HG03095 (cell line): ENCODE measurements at regions not wholly inside any gene's neighbourhood (a gene's known extent, or its start where the extent isn't known, plus 50 kb on each side); places are given as distances from the start of the nearest gene placed in this dataset.
A peak's percentile ranks its signal among the peaks of the same experiment; 100 is the strongest.
"Not testable (repeated sequence)": the region's sequence is repeated elsewhere in the genome, so short reads cannot be mapped to it uniquely, and the experiment has no call there.

ENCODE experiments used
- ATAC-seq: cut with Tn5 transposase; IDR thresholded peaks from one replicate; pipeline ENCODE4 v1.9.1; 2021; ENCODE audit warnings: moderate library complexity; ENCODE audit not compliant: unreplicated experiment

DNA sequence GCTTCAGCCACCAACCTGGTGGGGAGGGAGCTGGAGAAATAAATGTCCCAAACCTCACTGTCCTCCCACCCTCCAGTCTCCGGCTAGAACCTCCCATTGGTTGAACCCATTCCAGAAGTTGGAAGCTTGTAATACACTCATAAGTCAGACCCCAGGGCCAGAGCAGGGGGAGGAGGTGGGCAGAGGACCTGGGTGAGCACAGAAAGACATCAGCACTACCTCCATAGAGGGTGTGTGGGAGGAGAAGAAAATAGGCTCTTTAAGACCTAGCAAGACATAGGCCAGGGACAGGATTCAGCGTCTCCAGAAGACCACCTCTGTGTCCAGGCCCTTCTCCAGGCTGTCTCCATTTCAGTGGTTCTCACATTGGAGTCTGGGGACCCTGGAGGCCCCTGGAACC, 73.3 kb upstream of the TOP1 start:
- no peak for ATAC-seq

DNA sequence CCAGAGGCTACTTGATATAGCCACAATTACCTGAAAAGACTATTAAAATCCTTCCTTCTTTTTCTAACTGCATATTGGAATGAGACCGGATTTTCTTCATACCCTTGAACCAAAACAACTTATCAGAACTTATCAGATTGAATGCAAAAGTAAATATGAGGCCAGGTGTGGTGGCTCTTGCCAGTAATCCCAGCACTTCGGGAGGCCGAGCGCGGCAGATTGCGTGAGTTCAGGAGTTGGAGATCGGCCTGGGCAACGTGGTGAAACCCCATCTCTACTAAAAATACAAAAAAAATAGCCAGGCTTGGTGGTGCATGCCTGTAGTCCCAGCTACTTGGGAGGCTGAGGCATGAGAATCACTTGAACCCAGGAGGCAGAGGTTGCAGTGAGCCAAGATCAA, 72.8 kb upstream of the TOP1 start:
- not testable (repeated sequence) for ATAC-seq

DNA sequence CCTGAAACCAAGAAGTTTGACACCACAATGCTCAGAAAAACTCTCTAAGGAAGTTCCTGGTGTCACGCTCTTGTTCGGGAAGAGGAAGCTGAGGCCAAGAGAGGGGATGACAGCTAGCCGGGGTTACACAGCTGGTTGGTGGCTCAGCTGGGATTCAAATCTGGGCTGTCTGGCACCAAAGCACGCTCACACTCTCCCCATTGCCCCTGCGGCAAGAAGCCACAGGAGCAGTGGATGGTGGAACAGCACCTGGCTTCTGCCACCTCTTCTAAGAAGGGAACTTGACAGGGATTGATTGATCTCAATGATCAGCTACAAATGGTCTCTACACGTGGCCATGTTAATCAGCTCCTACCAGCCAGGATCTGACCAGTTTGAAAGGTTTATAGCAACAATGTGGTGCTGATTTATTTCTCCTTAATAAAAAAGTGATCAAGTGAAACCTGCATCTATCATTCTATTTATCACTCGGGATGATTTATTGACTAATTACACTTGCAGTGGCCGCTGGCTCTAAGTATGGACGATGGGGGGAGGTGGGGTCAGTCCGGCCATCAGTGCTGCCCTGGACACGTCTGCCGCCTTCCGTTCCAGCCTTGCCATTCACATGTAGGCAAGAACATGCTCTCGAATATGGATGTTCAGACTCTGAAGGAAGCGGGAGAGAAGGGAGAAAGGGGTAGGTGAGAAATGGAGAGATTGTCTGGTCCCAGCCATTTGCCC, 71.9 kb upstream of the TOP1 start:
- no peak for ATAC-seq

- ATAC-seq, result no peak
Measured at GRCh38 chr20:40957265-40957760, 71.3 kb upstream of the TOP1 start.

DNA sequence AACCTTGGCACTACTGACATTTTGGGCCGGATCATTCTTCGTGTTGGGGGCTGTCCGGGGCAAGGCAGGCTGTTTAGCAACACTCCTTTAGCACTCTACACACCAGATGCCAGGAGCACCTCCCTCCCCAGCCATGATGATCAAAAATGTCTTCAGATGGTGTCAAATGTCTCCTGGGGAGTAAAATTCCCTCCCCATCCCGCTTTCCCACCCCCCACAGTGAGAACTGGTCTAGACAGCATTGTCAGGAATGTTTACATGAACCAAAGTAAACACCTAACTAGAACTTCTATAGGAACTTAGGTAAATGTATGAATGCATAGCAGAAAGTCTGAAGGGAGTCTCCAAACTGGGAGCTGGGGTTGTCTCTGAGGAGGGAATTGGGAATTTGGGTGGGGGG, 70.0 kb upstream of the TOP1 start:
- ATAC-seq, result no peak

DNA sequence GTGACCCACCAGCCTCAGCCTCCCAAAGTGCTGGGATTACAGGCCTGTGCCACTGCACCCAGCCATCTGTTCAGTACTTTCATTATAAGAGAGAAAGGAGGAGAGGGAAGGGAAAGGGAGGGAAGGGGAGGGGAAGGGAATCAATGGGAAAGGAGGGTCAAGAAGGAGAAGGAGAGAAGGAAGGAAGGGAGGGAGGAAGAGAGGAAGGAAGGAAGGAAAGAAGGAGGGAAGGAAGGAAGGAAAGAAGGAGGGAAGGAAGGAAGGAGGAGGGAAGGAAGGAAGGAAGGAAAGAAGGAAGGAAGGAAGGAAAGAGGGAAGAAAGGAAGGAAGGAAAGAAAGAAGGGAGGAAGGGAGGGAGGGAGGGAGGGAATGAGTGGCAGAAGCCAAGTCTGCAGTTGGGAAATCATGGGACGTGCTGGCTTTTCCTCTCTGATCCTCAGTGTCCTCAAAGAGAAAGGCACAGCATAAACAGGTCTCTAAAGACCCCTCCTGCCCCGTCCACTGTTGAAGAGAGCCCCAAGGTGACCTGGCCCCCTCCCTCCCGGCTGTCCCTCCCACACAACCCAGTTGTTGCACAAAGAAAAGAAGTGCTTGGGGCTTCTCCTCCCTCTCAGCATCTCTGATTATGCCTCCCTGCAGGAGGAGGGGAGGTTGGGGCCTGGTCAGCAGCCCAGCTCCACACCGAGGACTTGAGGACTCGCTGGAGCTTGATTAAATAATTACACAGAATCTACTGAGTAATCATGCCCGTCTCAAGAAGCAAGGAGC, 69.1 kb upstream of the TOP1 start:
- ATAC-seq, result no peak

- no peak for ATAC-seq
Measured at GRCh38 chr20:40960101-40960500, 68.5 kb upstream of the TOP1 start.

DNA sequence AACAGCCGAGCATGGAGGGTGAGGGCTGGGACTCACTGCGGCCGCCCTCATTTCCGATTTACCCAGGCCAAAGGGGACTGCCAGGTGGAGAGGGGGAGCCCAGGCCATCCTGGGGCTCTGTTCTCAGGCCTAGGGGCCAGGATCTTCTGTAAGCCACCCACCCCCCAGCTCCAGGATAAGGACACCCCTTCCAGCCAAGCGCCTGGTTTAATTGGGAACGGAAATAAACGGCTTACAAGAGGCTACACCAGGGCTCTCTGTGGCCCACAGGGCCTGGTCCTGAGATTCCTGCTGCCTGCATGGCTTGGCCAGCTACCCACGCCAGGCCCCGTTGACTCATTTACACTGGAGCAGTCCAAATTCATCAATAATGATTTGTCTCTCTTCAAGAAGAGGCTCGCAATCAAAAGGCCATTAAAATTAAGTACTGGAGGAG, 68.1 kb upstream of the TOP1 start:
- no peak for ATAC-seq

DNA sequence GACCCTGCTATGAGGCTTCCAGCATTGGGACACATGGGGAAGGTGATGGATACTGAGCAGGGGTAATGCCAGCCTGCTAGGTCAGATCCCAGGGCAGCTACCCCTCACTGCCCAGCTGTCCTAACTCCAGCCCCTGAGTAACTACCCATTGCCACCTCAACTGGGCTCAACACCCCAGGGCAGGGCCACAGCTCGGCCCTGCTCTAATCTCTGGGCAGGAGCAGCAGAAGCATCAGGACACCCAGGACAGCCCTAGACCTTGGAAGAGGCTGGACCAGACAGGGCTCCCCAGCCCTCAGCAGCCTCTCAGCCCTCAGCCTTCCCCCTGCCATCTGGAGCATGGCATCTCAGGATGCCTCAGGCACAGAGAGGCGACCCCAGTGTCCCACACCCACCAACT, 67.4 kb upstream of the TOP1 start:
- ATAC-seq, result no peak

DNA sequence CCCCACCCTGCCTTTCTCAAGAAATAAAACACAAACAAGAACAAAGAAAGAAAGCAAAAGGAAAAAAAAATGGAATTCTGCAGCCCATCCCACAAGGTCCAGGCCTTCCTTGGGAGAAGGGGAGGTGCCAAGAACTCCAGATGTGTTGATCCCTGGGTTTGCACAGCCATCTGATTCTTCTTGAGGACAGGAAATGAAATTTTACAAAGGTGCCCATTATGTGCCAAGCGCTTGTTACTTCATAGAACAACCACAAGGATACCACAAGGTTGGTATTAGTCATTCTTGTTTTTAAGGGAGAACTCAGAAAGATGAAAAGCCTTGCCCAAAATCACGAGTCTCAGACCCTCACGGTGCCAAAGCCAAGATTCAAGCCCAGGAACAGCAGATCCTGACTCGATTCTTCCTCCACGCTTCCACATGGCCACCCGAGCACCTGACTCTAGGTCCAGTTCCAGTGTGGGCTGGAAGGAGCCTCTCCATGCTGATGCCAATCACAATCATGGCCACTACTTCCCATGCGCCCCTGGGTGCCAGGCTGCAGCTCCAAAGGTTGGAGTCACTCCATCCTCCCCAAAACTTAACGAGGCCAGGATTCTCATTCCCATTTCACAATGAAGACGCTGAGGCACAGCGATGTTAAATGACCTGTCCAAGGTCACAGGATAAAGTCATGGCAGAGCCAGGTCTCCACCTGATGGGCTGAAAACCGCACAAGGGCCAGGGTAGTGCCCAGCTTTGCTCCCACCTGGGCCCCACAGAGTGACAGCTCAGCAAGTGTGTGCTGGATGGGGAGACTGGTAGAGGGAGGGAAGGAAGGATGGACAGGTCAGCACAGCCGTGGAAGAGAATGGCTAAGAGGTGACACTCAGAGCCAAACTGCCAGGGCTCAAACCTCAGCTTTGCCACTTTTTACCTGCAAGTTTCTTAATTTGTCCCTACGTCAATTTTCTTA, 66.7 kb upstream of the TOP1 start:
- ATAC-seq, result no peak

DNA sequence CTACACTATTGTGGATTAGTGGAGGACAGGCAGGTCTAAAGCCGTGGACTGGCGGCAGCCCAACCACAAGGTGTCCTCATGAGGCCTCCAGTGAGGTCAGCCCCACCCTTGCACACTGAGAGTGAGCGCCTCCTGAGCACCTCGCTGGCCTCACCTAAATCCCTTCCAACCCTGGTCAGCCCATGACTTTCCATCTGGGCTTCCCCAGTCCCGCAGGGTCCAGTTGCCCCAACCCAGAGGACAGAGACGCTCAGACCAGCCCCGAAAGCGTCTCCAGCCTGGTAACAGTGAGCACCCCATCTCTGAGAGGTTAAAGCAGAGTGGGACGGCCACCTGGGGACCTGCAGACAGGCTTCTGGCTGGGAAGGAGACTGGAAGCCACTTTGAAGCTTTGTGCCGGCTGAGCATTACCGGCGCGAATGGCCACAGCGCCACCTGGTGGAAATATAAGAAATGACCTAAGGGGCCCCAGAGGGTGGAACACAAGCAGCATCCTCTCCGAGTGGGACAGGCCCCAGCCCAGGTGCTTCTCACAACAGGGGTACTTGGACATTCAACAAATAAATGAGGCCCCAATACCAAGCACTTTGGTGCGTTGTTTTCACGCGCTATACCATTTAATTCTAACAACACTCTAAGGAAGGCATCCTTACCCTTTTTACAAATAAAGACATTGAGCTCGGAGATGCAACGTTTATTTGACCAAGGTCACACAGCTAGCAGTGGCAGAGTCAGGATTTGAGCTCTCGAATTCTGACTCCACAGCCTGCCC, 65.7 kb upstream of the TOP1 start:
- peak; percentile 62 for ATAC-seq

GRCh38 chr20:40963505-40963845, 65.1 kb upstream of the TOP1 start:
- ATAC-seq, result no peak

DNA sequence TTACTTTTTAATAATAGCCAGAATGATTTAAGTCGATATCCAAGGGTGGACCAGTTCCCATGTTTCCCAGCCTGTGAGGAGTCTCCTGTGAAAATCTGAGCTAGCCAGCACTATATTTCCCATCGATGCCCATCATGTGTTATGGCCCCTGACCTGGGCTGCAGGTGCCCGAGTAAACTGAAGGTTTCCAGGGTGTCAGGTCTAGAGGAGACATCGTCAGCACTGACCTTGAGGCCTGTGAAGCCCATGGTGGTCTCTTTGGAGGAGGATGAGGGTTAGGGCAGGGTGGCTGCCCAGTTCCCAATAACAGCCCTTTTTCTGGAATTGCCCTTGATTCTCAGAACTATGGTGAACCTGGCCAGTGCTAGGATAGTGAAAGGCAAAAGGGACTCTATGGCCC, 63.0 kb upstream of the TOP1 start:
- no peak for ATAC-seq

GRCh38 chr20:40966103-40966502, 62.5 kb upstream of the TOP1 start:
- ATAC-seq, result no peak

GRCh38 chr20:40966516-40967185, 62.0 kb upstream of the TOP1 start:
- no peak for ATAC-seq

- ATAC-seq, result no peak
Measured at GRCh38 chr20:40967700-40968099, 60.9 kb upstream of the TOP1 start.

DNA sequence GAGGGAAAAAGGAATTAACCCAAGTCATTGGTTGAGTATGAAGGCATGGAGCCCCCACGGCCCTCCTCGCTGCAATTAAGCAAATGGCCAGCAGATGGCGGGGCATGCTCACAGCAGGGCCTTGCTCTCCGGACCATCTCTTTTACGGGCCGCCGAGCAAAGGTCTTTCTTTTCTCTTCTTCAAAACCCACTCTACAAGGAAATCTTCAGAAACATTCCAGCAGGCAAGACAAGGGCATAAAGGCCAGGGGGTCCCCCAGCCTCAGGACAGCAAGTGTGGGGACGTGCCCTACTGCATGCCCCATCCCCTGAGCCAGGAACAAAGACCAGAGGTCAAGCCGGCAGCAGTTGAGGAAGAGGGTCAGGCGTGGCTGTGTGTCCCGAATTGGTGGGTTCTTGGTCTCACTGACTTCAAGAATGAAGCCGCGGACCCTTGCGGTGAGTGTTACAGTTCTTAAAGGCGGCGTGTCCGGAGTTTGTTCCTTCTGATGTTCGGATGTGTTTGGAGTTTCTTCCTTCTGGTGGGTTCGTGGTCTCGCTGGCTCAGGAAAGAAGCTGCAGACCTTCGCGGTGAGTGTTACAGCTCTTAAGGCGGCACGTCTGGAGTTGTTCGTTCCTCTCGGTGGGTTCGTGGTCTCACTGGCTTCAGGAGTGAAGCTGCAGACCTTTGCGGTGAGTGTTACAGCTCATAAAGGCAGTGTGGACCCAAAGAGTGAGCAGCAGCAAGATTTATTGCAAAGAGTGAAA, 59.6 kb upstream of the TOP1 start:
- ATAC-seq, result not testable (repeated sequence)

- ATAC-seq, result no peak
Measured at GRCh38 chr20:40970218-40970617, 58.4 kb upstream of the TOP1 start.

DNA sequence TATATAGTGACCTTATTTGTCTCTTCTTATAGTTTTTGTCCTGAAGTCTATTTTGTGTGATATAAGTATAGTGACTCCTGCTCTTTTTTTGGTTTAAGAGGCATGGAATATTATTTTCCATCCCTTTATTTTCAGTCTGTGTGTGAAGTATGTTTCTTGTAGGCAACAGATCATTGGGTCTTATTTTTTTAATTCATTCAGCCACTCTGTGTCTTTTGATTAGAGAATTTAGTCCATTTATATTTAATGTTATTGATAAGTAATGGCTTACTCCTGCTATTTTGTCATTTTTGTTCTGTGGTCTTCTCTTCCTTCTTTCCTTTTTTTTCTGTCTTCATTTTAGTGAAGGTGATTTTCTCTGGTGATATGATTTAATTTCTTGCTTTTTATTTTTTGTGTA, 51.4 kb upstream of the TOP1 start:
- no peak for ATAC-seq
